ENCODE measurements at regions not wholly inside any gene's neighbourhood (a gene's known extent, or its start where the extent isn't known, plus 50 kb on each side); places are given as distances from the start of the nearest gene placed in this dataset.

DNA sequence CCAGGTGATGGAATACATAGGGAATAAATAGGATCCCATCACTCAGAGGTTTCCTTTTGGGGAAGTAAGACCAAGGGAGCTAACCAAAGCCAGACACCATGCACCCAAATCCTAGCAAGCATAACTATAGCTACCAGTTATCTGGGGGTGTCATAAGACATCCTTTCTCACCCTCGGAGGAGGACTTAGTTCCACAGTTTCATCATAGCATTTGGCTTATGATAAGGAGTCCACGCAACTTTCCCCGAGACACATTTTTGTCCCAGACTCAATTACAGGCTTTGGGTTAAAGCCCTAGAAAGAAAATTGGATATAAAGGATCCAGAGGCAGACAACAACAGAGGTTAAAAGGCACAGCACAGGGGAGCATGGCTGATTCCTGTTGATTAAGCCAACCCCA, 442.9 kb downstream of the HTR7 start:
- TF ChIP-seq, protein P1, sequence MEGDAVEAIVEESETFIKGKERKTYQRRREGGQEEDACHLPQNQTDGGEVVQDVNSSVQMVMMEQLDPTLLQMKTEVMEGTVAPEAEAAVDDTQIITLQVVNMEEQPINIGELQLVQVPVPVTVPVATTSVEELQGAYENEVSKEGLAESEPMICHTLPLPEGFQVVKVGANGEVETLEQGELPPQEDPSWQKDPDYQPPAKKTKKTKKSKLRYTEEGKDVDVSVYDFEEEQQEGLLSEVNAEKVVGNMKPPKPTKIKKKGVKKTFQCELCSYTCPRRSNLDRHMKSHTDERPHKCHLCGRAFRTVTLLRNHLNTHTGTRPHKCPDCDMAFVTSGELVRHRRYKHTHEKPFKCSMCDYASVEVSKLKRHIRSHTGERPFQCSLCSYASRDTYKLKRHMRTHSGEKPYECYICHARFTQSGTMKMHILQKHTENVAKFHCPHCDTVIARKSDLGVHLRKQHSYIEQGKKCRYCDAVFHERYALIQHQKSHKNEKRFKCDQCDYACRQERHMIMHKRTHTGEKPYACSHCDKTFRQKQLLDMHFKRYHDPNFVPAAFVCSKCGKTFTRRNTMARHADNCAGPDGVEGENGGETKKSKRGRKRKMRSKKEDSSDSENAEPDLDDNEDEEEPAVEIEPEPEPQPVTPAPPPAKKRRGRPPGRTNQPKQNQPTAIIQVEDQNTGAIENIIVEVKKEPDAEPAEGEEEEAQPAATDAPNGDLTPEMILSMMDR (IDR thresholded peaks at IDR 0.05), result no peak
- TF ChIP-seq, protein P2, sequence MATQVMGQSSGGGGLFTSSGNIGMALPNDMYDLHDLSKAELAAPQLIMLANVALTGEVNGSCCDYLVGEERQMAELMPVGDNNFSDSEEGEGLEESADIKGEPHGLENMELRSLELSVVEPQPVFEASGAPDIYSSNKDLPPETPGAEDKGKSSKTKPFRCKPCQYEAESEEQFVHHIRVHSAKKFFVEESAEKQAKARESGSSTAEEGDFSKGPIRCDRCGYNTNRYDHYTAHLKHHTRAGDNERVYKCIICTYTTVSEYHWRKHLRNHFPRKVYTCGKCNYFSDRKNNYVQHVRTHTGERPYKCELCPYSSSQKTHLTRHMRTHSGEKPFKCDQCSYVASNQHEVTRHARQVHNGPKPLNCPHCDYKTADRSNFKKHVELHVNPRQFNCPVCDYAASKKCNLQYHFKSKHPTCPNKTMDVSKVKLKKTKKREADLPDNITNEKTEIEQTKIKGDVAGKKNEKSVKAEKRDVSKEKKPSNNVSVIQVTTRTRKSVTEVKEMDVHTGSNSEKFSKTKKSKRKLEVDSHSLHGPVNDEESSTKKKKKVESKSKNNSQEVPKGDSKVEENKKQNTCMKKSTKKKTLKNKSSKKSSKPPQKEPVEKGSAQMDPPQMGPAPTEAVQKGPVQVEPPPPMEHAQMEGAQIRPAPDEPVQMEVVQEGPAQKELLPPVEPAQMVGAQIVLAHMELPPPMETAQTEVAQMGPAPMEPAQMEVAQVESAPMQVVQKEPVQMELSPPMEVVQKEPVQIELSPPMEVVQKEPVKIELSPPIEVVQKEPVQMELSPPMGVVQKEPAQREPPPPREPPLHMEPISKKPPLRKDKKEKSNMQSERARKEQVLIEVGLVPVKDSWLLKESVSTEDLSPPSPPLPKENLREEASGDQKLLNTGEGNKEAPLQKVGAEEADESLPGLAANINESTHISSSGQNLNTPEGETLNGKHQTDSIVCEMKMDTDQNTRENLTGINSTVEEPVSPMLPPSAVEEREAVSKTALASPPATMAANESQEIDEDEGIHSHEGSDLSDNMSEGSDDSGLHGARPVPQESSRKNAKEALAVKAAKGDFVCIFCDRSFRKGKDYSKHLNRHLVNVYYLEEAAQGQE (IDR thresholded peaks at IDR 0.05; ENCODE audit: insufficient read depth in 1 of 2, low read depth in 2 of 2, low read length in 1 of 2), result no peak

Measured in Panc1 (cell line).